SKM-1 treated with dmso at 0.1 percent for 144 hours (cell line): ENCODE measurements at regions not wholly inside any gene's neighbourhood (a gene's known extent, or its start where the extent isn't known, plus 50 kb on each side); places are given as distances from the start of the nearest gene placed in this dataset.
"Not testable (repeated sequence)": the region's sequence is repeated elsewhere in the genome, so short reads cannot be mapped to it uniquely, and the experiment has no call there.

ENCODE experiments used
- DNase-seq: peaks from one replicate; lab custom pipeline; 2025; ENCODE audit not compliant: unreplicated experiment; lab: John Stamatoyannopoulos, UW

- DNase-seq, result no peak
These were observed 529.5 kb downstream of the NTRK3 start for GRCh38 chr15:87727073-87727472.

DNA sequence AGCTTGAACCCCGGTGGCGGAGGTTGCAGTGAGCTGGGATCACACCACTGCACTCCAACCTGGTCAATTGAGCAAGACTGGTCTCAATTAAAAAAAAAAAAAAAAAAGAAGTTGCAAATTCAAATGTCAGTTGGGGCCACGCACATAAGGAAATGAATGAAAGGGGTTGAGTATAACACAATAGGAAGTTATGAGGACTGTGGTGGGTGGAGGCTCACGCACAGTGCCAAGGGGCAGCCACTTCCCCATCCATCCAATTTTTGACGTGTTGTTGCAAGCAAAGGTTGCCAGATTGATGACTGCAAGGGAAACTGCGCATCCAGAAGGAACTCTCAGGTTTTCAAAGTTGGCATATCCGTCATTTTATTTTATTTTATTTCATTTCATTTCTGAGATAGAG is 532.2 kb downstream of the NTRK3 start:
- peak; percentile 92 for DNase-seq

- DNase-seq, result no peak
These were observed 533.4 kb downstream of the NTRK3 start for GRCh38 chr15:87722941-87723691.

- DNase-seq, result no peak
These were observed 536.3 kb downstream of the NTRK3 start for GRCh38 chr15:87720235-87720634.

DNA sequence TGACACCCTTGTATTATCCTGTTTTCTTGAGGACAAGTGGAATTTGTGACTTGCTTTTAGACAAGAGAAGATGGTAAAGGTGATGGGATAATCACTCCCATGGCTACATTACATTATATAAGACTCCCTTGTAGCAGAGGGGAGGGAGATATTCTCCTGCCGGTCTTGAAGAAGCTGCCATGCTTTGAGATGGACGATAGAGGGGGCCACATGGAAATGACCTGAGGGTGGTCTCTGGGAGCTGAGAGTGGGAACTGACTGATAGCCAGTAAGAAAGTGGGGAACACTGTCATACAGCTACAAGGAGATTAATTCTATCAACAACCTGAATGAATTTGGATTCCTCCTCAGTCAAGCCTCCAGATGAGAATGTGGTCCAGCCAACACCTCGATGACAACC is 540.1 kb downstream of the NTRK3 start:
- no peak for DNase-seq

DNA sequence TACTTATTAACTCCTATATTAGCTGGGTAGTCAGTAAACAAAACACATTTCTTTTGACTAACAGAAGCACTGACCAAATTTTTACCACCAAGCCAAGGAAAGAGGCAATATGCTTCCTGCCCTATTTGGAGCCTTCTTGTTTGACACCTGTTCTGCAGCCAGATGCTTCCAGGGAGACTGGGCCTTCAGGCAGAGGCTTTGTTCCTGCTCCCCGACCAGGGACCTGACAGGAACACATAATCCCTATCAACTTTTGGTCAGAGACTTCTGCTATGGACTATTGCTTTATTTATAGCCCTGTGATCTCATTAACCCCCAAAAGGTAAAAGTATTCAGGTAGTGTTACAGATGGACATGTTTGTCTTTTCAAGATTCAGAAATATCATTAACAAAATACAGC is 541.3 kb downstream of the NTRK3 start:
- no peak for DNase-seq

GRCh38 chr15:87713475-87713879 is 543.1 kb downstream of the NTRK3 start:
- DNase-seq, result no peak

DNA sequence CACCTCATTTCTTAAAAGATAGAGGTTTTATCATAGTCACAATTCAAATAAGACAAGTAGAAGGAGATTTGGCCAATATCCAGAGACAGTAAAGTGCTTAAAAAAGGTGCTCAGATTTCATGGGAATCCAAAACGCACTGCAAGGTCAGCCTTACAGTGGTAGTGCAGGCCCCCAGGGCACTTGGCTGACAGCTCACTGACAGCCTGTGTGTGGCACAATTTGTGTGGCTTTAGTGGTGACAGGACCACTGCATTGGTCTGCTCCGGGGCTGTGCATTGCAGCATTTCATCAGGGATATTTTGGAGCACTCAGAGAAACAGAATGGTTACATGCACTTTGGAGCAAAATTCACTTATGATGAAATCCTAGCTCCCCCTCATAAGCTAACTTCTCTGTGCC is 544.3 kb downstream of the NTRK3 start:
- no peak for DNase-seq

DNA sequence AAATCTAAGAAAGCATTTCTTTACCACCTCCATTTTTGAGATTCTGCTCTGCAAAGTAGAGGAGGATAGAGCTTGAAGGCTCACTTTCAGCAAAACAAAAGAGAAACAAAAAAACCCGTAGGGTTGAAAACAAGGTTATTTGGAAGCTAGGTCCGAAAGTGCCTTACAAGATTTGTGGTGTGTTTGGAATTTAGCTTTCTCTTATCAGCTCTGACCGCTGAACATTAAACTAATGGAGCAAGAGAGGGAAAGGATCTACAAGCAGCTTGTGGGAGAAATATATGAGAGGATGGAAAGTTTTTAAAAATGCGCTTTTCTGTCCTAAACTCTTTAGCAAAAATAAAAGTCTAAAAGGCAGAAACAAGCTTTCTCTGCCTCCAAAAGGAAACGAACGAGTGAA is 545.5 kb downstream of the NTRK3 start:
- no peak for DNase-seq

DNA sequence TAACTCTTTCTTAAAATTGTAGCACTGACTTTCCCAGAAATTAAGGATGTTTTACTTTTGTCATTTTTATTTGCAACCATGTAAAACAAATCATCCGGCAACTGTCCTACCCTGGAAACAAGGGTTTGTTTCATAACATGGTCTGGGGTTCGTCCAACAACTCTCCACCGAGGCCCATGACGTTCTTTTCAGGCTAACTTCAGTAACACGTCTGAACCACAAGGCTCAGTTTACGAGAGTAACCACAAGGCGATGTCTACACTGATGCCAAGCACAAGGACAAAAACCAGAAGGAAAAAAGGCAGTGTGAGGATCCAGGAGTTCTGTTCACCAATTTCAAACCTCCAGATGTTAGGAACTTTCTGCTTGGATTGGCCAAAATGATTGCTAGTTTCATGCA is 546.1 kb downstream of the NTRK3 start:
- no peak for DNase-seq

DNA sequence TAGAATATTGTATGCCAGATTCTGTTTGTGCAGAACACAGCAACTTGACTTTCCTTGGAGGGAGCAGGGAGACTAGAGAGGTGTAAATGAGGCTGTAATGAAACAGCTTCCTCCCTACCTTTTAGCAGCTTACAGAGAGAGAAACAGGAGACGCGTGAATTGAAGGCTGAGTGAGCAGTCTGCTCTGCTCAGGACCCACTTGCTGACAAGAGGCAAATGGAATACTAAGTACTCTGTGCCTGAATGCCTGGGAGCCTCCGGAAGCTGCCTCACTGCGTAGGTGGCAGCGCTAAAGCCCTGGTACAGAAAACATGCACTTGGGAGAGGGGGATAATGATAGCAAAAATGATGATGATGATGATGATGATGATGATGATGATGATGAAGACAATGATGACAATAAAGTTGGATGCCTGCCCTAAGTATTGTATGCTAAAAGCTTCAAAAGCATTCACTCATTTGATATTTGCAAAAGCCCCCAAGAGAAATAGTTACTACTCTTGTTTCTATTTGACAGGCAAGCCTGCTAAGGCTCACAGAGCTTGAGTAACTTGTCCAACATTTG is 548.9 kb downstream of the NTRK3 start:
- DNase-seq, result no peak

- DNase-seq, result no peak
These were observed 549.5 kb downstream of the NTRK3 start for GRCh38 chr15:87707071-87707470.

- no peak for DNase-seq
These were observed 550.5 kb downstream of the NTRK3 start for GRCh38 chr15:87706001-87706400.

- DNase-seq, result no peak
These were observed 552.3 kb downstream of the NTRK3 start for GRCh38 chr15:87704276-87704675.

DNA sequence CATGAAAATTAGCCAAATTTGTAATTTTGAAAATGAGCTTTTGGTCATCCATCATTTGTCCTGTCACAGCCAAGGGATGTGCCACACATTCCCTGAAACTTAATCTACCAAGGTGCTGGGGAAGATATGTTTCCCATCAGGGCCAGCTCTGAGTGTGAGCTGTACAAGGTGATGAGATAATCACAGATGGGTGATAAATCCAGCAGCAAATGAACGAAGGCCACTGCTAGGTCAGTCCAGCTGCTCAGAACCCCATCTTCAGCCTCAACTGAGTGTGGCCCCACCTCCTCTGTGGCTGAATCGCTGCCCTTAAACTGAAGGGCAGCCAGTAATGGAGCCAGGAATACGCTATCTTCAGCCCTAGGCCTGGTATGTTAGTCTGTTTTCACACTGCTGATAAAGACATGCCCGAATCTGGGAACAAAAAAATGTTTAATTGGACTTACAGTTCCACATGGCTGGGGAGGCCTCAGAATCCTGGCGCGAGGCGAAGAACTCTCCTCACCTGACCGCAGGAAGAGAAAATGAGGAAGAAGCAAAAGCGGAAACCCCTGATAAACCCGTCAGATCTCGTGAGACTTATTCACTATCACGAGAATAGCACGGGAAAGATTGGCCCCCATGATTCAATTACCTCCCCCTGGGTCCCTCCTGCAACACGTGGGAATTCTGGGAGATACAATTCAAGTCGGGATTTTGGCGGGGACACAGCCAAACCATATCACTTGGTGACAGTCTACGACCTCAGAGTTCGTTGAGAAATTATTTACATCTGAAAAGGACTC is 553.0 kb downstream of the NTRK3 start:
- DNase-seq, result no peak

GRCh38 chr15:87702270-87702669 is 554.3 kb downstream of the NTRK3 start:
- no peak for DNase-seq

DNA sequence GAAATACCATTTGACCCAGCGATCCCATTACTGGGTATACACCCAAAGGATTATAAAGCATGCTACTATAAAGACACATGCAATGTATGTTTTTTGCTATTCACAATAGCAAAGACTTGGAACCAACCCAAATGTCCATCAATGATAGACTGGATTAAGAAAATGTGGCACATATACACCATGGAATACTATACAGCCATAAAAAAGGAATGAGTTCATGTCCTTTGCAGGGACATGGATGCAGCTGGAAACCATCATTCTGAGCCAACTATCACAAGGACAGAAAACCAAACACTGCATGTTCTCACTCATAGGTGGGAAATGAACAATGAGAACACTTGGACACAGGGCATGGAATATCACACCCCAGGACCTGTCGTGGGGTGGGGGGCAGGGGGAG is 558.1 kb downstream of the NTRK3 start:
- DNase-seq, result not testable (repeated sequence)

DNA sequence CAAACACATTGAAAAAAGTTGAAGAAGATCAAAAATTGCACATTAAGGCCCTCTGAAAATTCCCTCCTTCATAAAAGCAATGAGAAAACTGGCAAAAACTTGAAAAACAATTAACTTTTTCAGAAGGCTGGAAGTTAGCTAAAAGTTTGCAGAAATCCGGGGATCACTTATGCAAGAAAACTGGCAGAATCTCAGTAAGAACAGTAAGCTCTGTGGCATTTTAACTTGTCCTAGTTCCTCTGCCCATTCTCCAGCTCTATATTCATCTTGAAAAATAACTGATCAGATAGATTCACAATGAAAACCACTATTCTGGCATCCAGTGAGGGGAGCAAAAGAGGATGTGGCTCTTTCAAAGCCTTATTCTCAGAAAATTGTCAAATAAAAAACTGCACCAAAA is 566.8 kb downstream of the NTRK3 start:
- DNase-seq, result no peak

GRCh38 chr15:87687523-87687870 is 569.0 kb downstream of the NTRK3 start:
- DNase-seq, result no peak

- no peak for DNase-seq
These were observed 569.6 kb downstream of the NTRK3 start for GRCh38 chr15:87686841-87687522.

DNA sequence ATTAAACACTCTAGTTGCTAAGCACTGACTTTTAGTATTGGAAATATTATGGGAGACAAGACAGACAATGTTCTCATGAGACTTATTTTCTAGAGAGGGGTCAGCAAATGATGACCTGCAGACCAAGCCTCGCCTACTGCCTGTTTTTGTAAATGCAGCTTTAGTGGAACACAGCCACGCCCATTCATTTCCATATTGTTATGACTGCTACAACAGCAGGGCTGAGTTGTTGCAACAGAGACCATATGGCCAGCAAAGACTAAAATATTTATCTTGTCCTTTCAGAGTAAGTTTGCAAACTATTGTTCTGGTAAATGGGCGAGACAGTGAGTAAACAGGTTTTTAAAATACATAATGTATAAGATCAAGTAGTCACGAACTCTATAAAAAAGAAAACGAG is 570.2 kb downstream of the NTRK3 start:
- no peak for DNase-seq

- no peak for DNase-seq
These were observed 574.0 kb downstream of the NTRK3 start for GRCh38 chr15:87682527-87682926.
